K562 (cell line): ENCODE measurements at regions not wholly inside any gene's neighbourhood (a gene's known extent, or its start where the extent isn't known, plus 50 kb on each side); places are given as distances from the start of the nearest gene placed in this dataset.

Experiments
- ATF1 ChIP-seq, 2 experiments: fragments of 450-650 bp in 1 of 2; IDR thresholded peaks; 2 replicates each; pipeline ENCODE4 v1.6.1; 2016; ENCODE audit warnings: missing compliant biosample characterization in 1 of 2, missing genetic modification characterization in 1 of 2
- CHD2 ChIP-seq: IDR thresholded peaks from 2 replicates; pipeline ENCODE4 v1.6.1; 2011; ENCODE audit warnings: low read depth, low read length
- DACH1 ChIP-seq: fragments of 450-650 bp; IDR thresholded peaks from 2 replicates; pipeline ENCODE4 v1.6.1; 2018; ENCODE audit not compliant: partially characterized antibody
- ETS2 ChIP-seq: IDR thresholded peaks from 2 replicates; pipeline ENCODE4 v1.6.1; 2016; ENCODE audit warnings: borderline replicate concordance, missing genetic modification characterization, mild to moderate bottlenecking, moderate library complexity, missing compliant biosample characterization; ENCODE audit not compliant: poor library complexity, severe bottlenecking
- ETV5 ChIP-seq: sonication (generic); formaldehyde crosslinking; IDR thresholded peaks from 2 replicates; pipeline ENCODE4 v1.4.0; 2020; ENCODE audit warnings: low read depth, mild to moderate bottlenecking, missing genetic modification reagents
- HNRNPH1 ChIP-seq: fragments of 200-400 bp; formaldehyde crosslinking; optimal IDR thresholded peaks from 2 replicates; pipeline ENCODE3; 2017; ENCODE audit warnings: low read depth, mild to moderate bottlenecking, low read length, moderate library complexity
- IRF2 ChIP-seq: sonication (generic); formaldehyde crosslinking; IDR thresholded peaks from 2 replicates; pipeline ENCODE4 v1.8.1; 2022; ENCODE audit warnings: mild to moderate bottlenecking, missing genetic modification reagents
- SLC30A9 ChIP-seq: fragments of 250-450 bp; sonication (Bioruptor Pico); IDR thresholded peaks from 2 replicates; pipeline ENCODE4 v1.8.0; 2022; ENCODE audit warnings: mild to moderate bottlenecking, moderate library complexity
- SNIP1 ChIP-seq: fragments of 450-650 bp; IDR thresholded peaks from 2 replicates; pipeline ENCODE4 v1.7.1; 2017; ENCODE audit warnings: low read depth, mild to moderate bottlenecking
- SOX6 ChIP-seq: fragments of 450-650 bp; IDR thresholded peaks from 2 replicates; pipeline ENCODE4 v1.6.1; 2014; ENCODE audit warnings: mild to moderate bottlenecking
- SRF ChIP-seq, 2 experiments: fragments of 250-450, 450-650 bp in 1 of 2; sonication (Bioruptor Pico) in 1 of 2; sonication (generic) in 1 of 2; formaldehyde crosslinking; IDR thresholded peaks; 2 replicates each; pipeline versions ENCODE4 v1.5.0 to v1.5.1; 2020 to 2022; ENCODE audit warnings: mild to moderate bottlenecking in 1 of 2, missing genetic modification reagents in 1 of 2
- TEAD4 ChIP-seq, 2 experiments: sonication (generic) in 1 of 2; formaldehyde crosslinking in 1 of 2; IDR thresholded peaks; 2 replicates each; pipeline versions ENCODE4 v1.6.1 to v1.8.0; 2012 to 2022; ENCODE audit warnings: borderline replicate concordance in 1 of 2, inconsistent platforms in 1 of 2, low read length in 1 of 2, mild to moderate bottlenecking in 1 of 2, missing genetic modification reagents in 1 of 2
- ZKSCAN8 ChIP-seq: fragments of 200-800 bp; sonication (Bioruptor generic); IDR thresholded peaks from 2 replicates; pipeline ENCODE4 v1.6.1; 2016; ENCODE audit warnings: missing genetic modification characterization, missing compliant biosample characterization
- ZNF707 ChIP-seq: fragments of 250-450 bp; sonication (Bioruptor Pico); conservative IDR thresholded peaks from 2 replicates; pipeline ENCODE4 v1.8.0; 2022; ENCODE audit warnings: inconsistent platforms, mild to moderate bottlenecking, moderate library complexity
- TF ChIP-seq, protein P1 (sequence below): sonication (generic); formaldehyde crosslinking; IDR thresholded peaks from 2 replicates; pipeline ENCODE4 v1.8.1; 2023; ENCODE audit warnings: mild to moderate bottlenecking, missing genetic modification reagents
- TF ChIP-seq, protein P2 (sequence below): IDR thresholded peaks from 3 replicates; pipeline ENCODE4 v1.6.1; 2011; ENCODE audit warnings: borderline replicate concordance, mild to moderate bottlenecking, moderate library complexity; ENCODE audit not compliant: insufficient read length; ENCODE audit errors: extremely low read depth
- TF ChIP-seq, protein P3 (sequence below): fragments of 250-450 bp; sonication (Bioruptor Pico); IDR thresholded peaks from 2 replicates; pipeline ENCODE4 v1.5.0; 2022; ENCODE audit warnings: mild to moderate bottlenecking
- TF ChIP-seq, protein P4 (sequence below): fragments of 250-450 bp; sonication (Bioruptor Pico); IDR thresholded peaks from 2 replicates; pipeline ENCODE4 v1.6.1; 2021; ENCODE audit warnings: mild to moderate bottlenecking

DNA sequence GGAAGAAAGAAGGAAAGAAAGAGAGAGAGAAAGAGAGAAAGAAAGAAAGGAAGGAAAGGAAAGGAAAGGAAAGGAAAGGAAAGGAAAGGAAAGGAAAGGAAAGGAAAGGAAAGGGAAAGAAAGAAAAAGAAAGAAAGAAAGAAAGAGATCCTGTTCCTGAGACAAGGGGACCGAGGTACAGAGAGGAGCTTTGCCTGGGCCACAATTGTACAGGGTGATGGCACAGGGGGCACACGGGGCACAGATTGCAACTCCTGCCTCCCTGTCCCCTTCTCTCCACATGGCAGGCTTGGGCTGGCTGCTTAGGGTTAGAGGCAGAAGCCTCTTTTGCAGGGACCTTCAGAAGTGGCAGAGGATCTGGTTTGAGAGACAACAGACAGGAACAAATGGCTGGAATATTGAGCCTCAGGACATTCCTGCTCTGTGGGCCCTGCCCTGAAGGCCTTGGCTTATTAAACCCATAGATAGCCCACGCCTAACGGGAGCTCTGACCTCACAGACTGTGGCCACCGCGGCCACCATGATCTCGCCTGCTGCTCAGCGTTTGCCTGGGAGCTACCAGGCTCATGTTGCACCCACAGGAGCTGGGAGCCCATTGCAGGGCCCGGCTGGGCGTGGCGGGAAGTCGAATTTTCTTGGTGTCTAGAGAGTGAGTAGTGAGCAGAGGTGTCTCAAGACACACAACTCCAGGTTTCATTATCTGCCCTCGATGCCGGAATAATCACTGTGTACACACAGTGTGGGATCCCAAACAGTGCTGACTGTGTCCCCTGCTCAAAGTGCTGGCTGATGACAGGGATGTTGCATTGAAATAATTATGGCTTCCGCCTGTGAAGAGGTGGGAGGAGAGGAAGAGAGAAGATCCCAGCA lies 147.9 kb upstream of the NCOR2 start (continued):
- TF ChIP-seq DACH1 = no peak
- TF ChIP-seq, protein P1, sequence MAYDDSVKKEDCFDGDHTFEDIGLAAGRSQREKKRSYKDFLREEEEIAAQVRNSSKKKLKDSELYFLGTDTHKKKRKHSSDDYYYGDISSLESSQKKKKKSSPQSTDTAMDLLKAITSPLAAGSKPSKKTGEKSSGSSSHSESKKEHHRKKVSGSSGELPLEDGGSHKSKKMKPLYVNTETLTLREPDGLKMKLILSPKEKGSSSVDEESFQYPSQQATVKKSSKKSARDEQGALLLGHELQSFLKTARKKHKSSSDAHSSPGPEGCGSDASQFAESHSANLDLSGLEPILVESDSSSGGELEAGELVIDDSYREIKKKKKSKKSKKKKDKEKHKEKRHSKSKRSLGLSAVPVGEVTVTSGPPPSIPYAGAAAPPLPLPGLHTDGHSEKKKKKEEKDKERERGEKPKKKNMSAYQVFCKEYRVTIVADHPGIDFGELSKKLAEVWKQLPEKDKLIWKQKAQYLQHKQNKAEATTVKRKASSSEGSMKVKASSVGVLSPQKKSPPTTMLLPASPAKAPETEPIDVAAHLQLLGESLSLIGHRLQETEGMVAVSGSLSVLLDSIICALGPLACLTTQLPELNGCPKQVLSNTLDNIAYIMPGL = no peak
- no peak for TF ChIP-seq HNRNPH1
- no peak for TF ChIP-seq ETS2 (tag)
- TF ChIP-seq SNIP1 = no peak
- TF ChIP-seq, protein P2, sequence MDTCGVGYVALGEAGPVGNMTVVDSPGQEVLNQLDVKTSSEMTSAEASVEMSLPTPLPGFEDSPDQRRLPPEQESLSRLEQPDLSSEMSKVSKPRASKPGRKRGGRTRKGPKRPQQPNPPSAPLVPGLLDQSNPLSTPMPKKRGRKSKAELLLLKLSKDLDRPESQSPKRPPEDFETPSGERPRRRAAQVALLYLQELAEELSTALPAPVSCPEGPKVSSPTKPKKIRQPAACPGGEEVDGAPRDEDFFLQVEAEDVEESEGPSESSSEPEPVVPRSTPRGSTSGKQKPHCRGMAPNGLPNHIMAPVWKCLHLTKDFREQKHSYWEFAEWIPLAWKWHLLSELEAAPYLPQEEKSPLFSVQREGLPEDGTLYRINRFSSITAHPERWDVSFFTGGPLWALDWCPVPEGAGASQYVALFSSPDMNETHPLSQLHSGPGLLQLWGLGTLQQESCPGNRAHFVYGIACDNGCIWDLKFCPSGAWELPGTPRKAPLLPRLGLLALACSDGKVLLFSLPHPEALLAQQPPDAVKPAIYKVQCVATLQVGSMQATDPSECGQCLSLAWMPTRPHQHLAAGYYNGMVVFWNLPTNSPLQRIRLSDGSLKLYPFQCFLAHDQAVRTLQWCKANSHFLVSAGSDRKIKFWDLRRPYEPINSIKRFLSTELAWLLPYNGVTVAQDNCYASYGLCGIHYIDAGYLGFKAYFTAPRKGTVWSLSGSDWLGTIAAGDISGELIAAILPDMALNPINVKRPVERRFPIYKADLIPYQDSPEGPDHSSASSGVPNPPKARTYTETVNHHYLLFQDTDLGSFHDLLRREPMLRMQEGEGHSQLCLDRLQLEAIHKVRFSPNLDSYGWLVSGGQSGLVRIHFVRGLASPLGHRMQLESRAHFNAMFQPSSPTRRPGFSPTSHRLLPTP = no peak
- TF ChIP-seq ZKSCAN8 (CRISPR knock-in tag) = no peak
- TF ChIP-seq SLC30A9 = no peak
- TF ChIP-seq ETV5 (CRISPR knock-in tag) = no peak
- peak; percentile 9; the same call in 1 of the 2 replicates for TF ChIP-seq TEAD4 (IDR thresholded peaks at IDR 0.05; ENCODE audit: low read length)
- TF ChIP-seq TEAD4 (CRISPR knock-in tag; IDR thresholded peaks at IDR 0.05; ENCODE audit: borderline replicate concordance) = no peak
- no peak for TF ChIP-seq SOX6
- no peak for TF ChIP-seq SRF (CRISPR knock-in tag; IDR thresholded peaks at IDR 0.05)
- TF ChIP-seq IRF2 (CRISPR knock-in tag) = no peak
- TF ChIP-seq ZNF707 (CRISPR knock-in tag) = no peak
- TF ChIP-seq, protein P3, sequence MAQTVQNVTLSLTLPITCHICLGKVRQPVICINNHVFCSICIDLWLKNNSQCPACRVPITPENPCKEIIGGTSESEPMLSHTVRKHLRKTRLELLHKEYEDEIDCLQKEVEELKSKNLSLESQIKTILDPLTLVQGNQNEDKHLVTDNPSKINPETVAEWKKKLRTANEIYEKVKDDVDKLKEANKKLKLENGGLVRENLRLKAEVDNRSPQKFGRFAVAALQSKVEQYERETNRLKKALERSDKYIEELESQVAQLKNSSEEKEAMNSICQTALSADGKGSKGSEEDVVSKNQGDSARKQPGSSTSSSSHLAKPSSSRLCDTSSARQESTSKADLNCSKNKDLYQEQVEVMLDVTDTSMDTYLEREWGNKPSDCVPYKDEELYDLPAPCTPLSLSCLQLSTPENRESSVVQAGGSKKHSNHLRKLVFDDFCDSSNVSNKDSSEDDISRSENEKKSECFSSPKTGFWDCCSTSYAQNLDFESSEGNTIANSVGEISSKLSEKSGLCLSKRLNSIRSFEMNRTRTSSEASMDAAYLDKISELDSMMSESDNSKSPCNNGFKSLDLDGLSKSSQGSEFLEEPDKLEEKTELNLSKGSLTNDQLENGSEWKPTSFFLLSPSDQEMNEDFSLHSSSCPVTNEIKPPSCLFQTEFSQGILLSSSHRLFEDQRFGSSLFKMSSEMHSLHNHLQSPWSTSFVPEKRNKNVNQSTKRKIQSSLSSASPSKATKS = no peak
- TF ChIP-seq, protein P4, sequence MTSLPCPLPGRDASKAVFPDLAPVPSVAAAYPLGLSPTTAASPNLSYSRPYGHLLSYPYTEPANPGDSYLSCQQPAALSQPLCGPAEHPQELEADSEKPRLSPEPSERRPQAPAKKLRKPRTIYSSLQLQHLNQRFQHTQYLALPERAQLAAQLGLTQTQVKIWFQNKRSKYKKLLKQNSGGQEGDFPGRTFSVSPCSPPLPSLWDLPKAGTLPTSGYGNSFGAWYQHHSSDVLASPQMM (CRISPR knock-in tag) = no peak
- TF ChIP-seq CHD2 = no peak
- TF ChIP-seq ATF1 (CRISPR knock-in tag; IDR thresholded peaks at IDR 0.05) = no peak
- no peak for TF ChIP-seq ATF1 (tag; IDR thresholded peaks at IDR 0.05)
